HG03039 (cell line): ENCODE measurements at regions not wholly inside any gene's neighbourhood (a gene's known extent, or its start where the extent isn't known, plus 50 kb on each side); places are given as distances from the start of the nearest gene placed in this dataset.
"Not testable (repeated sequence)": the region's sequence is repeated elsewhere in the genome, so short reads cannot be mapped to it uniquely, and the experiment has no call there.

Experiments used
- ATAC-seq: cut with Tn5 transposase; IDR thresholded peaks from one replicate; pipeline ENCODE4 v1.9.1; 2021; ENCODE audit warnings: mild to moderate bottlenecking, moderate library complexity; ENCODE audit not compliant: unreplicated experiment

- no peak for ATAC-seq
Measured at GRCh38 chr14:38973083-38973700, 129.8 kb downstream of the SEC23A start.

GRCh38 chr14:38972511-38972910, 130.5 kb downstream of the SEC23A start:
- no peak for ATAC-seq

GRCh38 chr14:38971258-38971921, 131.6 kb downstream of the SEC23A start:
- ATAC-seq, result no peak

GRCh38 chr14:38964630-38965029, 138.4 kb downstream of the SEC23A start:
- no peak for ATAC-seq

- no peak for ATAC-seq
Measured at GRCh38 chr14:38960946-38961531, 142.0 kb downstream of the SEC23A start.

GRCh38 chr14:38959021-38959420, 144.0 kb downstream of the SEC23A start:
- no peak for ATAC-seq

- ATAC-seq, result no peak
Measured at GRCh38 chr14:38958589-38958988, 144.4 kb downstream of the SEC23A start.

GRCh38 chr14:38951451-38951850, 151.6 kb downstream of the SEC23A start:
- no peak for ATAC-seq

- ATAC-seq, result no peak
Measured at GRCh38 chr14:38950676-38951075, 152.4 kb downstream of the SEC23A start.

GRCh38 chr14:38948576-38948975, 154.5 kb downstream of the SEC23A start:
- no peak for ATAC-seq

GRCh38 chr14:38948171-38948570, 154.9 kb downstream of the SEC23A start:
- no peak for ATAC-seq

GRCh38 chr14:38947343-38947742, 155.7 kb downstream of the SEC23A start:
- ATAC-seq, result no peak

- no peak for ATAC-seq
Measured at GRCh38 chr14:38944691-38945090, 158.3 kb downstream of the SEC23A start.

- no peak for ATAC-seq
Measured at GRCh38 chr14:38941488-38941887, 161.5 kb downstream of the SEC23A start.

GRCh38 chr14:38932653-38933000, 170.4 kb downstream of the SEC23A start:
- ATAC-seq, result not testable (repeated sequence)

- no peak for ATAC-seq
Measured at GRCh38 chr14:38931969-38932652, 170.9 kb downstream of the SEC23A start.

- no peak for ATAC-seq
Measured at GRCh38 chr14:38930898-38931297, 172.1 kb downstream of the SEC23A start.

- ATAC-seq, result no peak
Measured at GRCh38 chr14:38930022-38930421, 173.0 kb downstream of the SEC23A start.

- no peak for ATAC-seq
Measured at GRCh38 chr14:38929416-38929815, 173.6 kb downstream of the SEC23A start.

- not testable (repeated sequence) for ATAC-seq
Measured at GRCh38 chr14:38921893-38922292, 181.1 kb downstream of the SEC23A start.

GRCh38 chr14:38915125-38915524, 187.9 kb downstream of the SEC23A start:
- no peak for ATAC-seq

GRCh38 chr14:38910092-38910491, 192.9 kb downstream of the SEC23A start:
- no peak for ATAC-seq
